NCI-H524 treated with DMSO at 0.1 percent for 48 hours (cell line): ENCODE measurements at regions not wholly inside any gene's neighbourhood (a gene's known extent, or its start where the extent isn't known, plus 50 kb on each side); places are given as distances from the start of the nearest gene placed in this dataset.
"Not testable (repeated sequence)": the region's sequence is repeated elsewhere in the genome, so short reads cannot be mapped to it uniquely, and the experiment has no call there.

Experiments
- DNase-seq: peaks from one replicate; lab custom pipeline; 2025; lab: John Stamatoyannopoulos, UW

GRCh38 chr5:25451294-25451693, 806.5 kb upstream of the CDH10 start:
- no peak for DNase-seq

- DNase-seq = no peak
These were observed 803.9 kb upstream of the CDH10 start for GRCh38 chr5:25448646-25449045.

- DNase-seq = no peak
These were observed 803.4 kb upstream of the CDH10 start for GRCh38 chr5:25448190-25448621.

- DNase-seq = not testable (repeated sequence)
These were observed 801.3 kb upstream of the CDH10 start for GRCh38 chr5:25446061-25446420.

GRCh38 chr5:25445381-25446060, 800.7 kb upstream of the CDH10 start:
- not testable (repeated sequence) for DNase-seq

- DNase-seq = no peak
These were observed 799.9 kb upstream of the CDH10 start for GRCh38 chr5:25444697-25445096.

- DNase-seq = no peak
These were observed 797.0 kb upstream of the CDH10 start for GRCh38 chr5:25441810-25442209.

- DNase-seq = no peak
These were observed 794.2 kb upstream of the CDH10 start for GRCh38 chr5:25439025-25439424.

- DNase-seq = not testable (repeated sequence)
These were observed 793.6 kb upstream of the CDH10 start for GRCh38 chr5:25438375-25438774.

GRCh38 chr5:25436452-25436851, 791.7 kb upstream of the CDH10 start:
- DNase-seq = no peak

GRCh38 chr5:25435882-25436281, 791.1 kb upstream of the CDH10 start:
- no peak for DNase-seq

- no peak for DNase-seq
These were observed 782.5 kb upstream of the CDH10 start for GRCh38 chr5:25427240-25427639.

GRCh38 chr5:25423271-25423670, 778.5 kb upstream of the CDH10 start:
- no peak for DNase-seq

GRCh38 chr5:25419684-25420083, 774.9 kb upstream of the CDH10 start:
- DNase-seq = no peak

GRCh38 chr5:25418978-25419377, 774.2 kb upstream of the CDH10 start:
- no peak for DNase-seq

- DNase-seq = no peak
These were observed 773.6 kb upstream of the CDH10 start for GRCh38 chr5:25418319-25418859.

GRCh38 chr5:25416960-25417359, 772.2 kb upstream of the CDH10 start:
- DNase-seq = no peak

GRCh38 chr5:25415970-25416369, 771.2 kb upstream of the CDH10 start:
- no peak for DNase-seq

GRCh38 chr5:25414742-25415141, 770.0 kb upstream of the CDH10 start:
- no peak for DNase-seq

- no peak for DNase-seq
These were observed 767.4 kb upstream of the CDH10 start for GRCh38 chr5:25412116-25412661.

GRCh38 chr5:25407365-25407764, 762.6 kb upstream of the CDH10 start:
- not testable (repeated sequence) for DNase-seq

- DNase-seq = no peak
These were observed 761.1 kb upstream of the CDH10 start for GRCh38 chr5:25405850-25406249.

- DNase-seq = no peak
These were observed 755.2 kb upstream of the CDH10 start for GRCh38 chr5:25399878-25400480.
